Gastrocnemius medialis (tissue), 4 donors: ENCODE measurements at regions not wholly inside any gene's neighbourhood (a gene's known extent, or its start where the extent isn't known, plus 50 kb on each side); places are given as distances from the start of the nearest gene placed in this dataset.

Experiments used
- ATAC-seq, 2 donors: fragments of 150-250 bp; one replicate each; pipeline ENCODE4 v1.9.1; 2016
- DNase-seq, 2 donors: peaks; one replicate each; pipeline ENCODE4 v3.0.0-alpha.2; 2019
- H3K27ac ChIP-seq, 4 donors: fragments of 200-600 bp; sonication (generic); 1 replicate in 1 of 4; 2 replicates in 3 of 4; pipeline ENCODE4 v1.5.1; 2016 to 2018; ENCODE audit warnings: mild to moderate bottlenecking in 2 of 4, moderate library complexity in 1 of 4
- H3K27me3 ChIP-seq, 3 donors: fragments of 200-600 bp; sonication (generic) in 2 of 3; 1 replicate in 1 of 3; 2 replicates in 2 of 3; pipeline versions ENCODE4 v1.5.1 to v1.6.0; 2016 to 2019; ENCODE audit warnings: mild to moderate bottlenecking in 1 of 3, moderate library complexity in 1 of 3
- H3K36me3 ChIP-seq, 2 donors: fragments of 200-600 bp; sonication (generic) in 1 of 2; one replicate each; pipeline ENCODE4 v1.5.1; 2017 to 2018
- H3K4me1 ChIP-seq, 2 donors: fragments of 200-600 bp; sonication (generic) in 1 of 2; one replicate each; pipeline ENCODE4 v1.5.1; 2016 to 2017; ENCODE audit warnings: mild to moderate bottlenecking in 2 of 2
- H3K4me3 ChIP-seq, 4 donors: fragments of 200-600 bp; sonication (generic) in 3 of 4; 1 replicate in 1 of 4; 2 replicates in 3 of 4; pipeline ENCODE4 v1.5.1; 2016 to 2019; ENCODE audit warnings: mild to moderate bottlenecking in 2 of 4
- H3K9me3 ChIP-seq, 3 donors: fragments of 200-600 bp; sonication (generic) in 2 of 3; 1 replicate in 1 of 3; 2 replicates in 2 of 3; pipeline ENCODE4 v1.5.1; 2016 to 2019
- POLR2A ChIP-seq, 2 donors: fragments of 450-650 bp; IDR thresholded peaks; one replicate each; pipeline ENCODE4 v1.6.1; 2017; ENCODE audit warnings: antibody characterized with exemption in 2 of 2, mild to moderate bottlenecking in 2 of 2, moderate library complexity in 2 of 2
- in situ Hi-C, 4 donors: fragments of 200-750 bp; cut with MboI; loops; one replicate each; pipeline versions ENCODE4 v1.15.0 to v1.8.0; 2017; ENCODE audit warnings: low sequenced_read_pairs in 4 of 4
- intact Hi-C: fragments of 100-400 bp; cut with DNase I; formaldehyde crosslinking; loops from one replicate; pipeline ENCODE4 v1.15.1; 2023; ENCODE audit warnings: low total_unique reads
- TF ChIP-seq, protein P1 (sequence below), 5 experiments: fragments of 450-650 bp in 3 of 5; fragments of 200-600 bp in 2 of 5; sonication (generic) in 2 of 5; IDR thresholded peaks in 4 of 5; conservative IDR thresholded peaks in 1 of 5; 1 replicate in 4 of 5; 2 replicates in 1 of 5; pipeline ENCODE4 v1.5.1; 2016 to 2019; ENCODE audit warnings: antibody characterized with exemption in 5 of 5, mild to moderate bottlenecking in 3 of 5, moderate library complexity in 3 of 5

DNA sequence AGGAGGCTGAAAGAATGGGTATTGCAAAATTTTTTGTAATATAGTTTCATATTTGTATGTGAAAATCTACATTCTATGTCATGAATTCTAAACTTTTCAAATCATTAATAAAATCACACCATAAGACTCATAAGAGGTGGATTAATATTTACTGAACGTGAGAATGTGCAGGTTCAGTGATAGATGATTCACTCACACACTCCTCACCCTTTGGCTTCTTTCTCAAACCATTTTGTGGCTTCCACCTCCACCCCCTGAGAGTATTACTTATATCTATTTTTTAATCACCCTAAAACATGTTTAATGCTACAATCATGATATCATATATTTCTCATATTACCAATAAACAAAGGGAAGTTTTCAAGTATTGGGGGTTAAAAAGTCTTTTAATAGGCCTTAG is 275.5 kb downstream of the MEF2C start:
- Histone ChIP-seq H3K4me3 (no peak overlapping the region), H3K4me1 (no peaks in the 10 kb centered on the region), H3K36me3 (no peaks in the 10 kb centered on the region), H3K9me3 (no peaks in the 10 kb centered on the region), H3K27me3 (no peaks in the 10 kb centered on the region), H3K27ac (no peak overlapping the region)
- TF ChIP-seq, protein P1, sequence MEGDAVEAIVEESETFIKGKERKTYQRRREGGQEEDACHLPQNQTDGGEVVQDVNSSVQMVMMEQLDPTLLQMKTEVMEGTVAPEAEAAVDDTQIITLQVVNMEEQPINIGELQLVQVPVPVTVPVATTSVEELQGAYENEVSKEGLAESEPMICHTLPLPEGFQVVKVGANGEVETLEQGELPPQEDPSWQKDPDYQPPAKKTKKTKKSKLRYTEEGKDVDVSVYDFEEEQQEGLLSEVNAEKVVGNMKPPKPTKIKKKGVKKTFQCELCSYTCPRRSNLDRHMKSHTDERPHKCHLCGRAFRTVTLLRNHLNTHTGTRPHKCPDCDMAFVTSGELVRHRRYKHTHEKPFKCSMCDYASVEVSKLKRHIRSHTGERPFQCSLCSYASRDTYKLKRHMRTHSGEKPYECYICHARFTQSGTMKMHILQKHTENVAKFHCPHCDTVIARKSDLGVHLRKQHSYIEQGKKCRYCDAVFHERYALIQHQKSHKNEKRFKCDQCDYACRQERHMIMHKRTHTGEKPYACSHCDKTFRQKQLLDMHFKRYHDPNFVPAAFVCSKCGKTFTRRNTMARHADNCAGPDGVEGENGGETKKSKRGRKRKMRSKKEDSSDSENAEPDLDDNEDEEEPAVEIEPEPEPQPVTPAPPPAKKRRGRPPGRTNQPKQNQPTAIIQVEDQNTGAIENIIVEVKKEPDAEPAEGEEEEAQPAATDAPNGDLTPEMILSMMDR (IDR thresholded peaks at IDR 0.05 in 4 of 5, conservative IDR thresholded peaks at IDR 0.05 in 1 of 5), result no peak
- TF ChIP-seq POLR2A (IDR thresholded peaks at IDR 0.05), result no peak
- intact Hi-C loops, result no loop called here
- ATAC-seq (no peak), DNase-seq (no peak)
- in situ Hi-C loops, result no loop called here

GRCh38 chr5:88606626-88607025 is 276.4 kb downstream of the MEF2C start:
- no peak for DNase-seq
- Histone ChIP-seq H3K36me3 (no peaks in the 10 kb centered on the region), H3K27me3 (no peaks in the 10 kb centered on the region), H3K4me1 (no peaks in the 10 kb centered on the region), H3K27ac (no peak overlapping the region), H3K9me3 (no peaks in the 10 kb centered on the region), H3K4me3 (no peak overlapping the region)
- TF ChIP-seq, protein P1 (IDR thresholded peaks at IDR 0.05 in 4 of 5, conservative IDR thresholded peaks at IDR 0.05 in 1 of 5), result no peak
- TF ChIP-seq POLR2A (IDR thresholded peaks at IDR 0.05), result no peak
- in situ Hi-C loops (no loop called here), intact Hi-C loops (no loop called here)
- ATAC-seq, result no peak

DNA sequence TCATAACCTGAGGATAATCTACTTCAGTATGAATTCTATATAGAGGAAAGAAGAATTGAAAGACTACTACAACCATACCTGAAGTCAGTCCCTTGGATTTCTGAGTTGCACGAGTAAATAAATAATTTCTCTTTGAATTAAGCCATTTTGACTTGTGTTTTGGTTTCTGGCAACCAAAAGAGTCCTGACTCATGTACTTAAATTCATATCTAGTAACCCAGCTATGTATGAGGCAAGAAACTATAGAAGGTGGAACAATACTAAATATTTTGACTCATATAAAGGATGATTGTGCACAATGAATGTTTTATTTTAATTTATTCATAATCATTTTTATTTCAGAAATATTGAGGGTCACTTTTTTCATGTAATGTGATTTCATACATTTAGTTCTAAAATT is 276.8 kb downstream of the MEF2C start:
- no peaks in the 10 kb centered on the region for H3K36me3 ChIP-seq
- no peaks in the 10 kb centered on the region for H3K4me1 ChIP-seq
- intact Hi-C loops (no loop called here), in situ Hi-C loops (no loop called here)
- no peak overlapping the region for H3K4me3 ChIP-seq
- TF ChIP-seq, protein P1 (IDR thresholded peaks at IDR 0.05 in 4 of 5, conservative IDR thresholded peaks at IDR 0.05 in 1 of 5), result no peak
- DNase-seq, result no peak
- H3K9me3 ChIP-seq, result no peaks in the 10 kb centered on the region
- H3K27ac ChIP-seq, result no peak overlapping the region
- ATAC-seq, result no peak
- no peaks in the 10 kb centered on the region for H3K27me3 ChIP-seq

DNA sequence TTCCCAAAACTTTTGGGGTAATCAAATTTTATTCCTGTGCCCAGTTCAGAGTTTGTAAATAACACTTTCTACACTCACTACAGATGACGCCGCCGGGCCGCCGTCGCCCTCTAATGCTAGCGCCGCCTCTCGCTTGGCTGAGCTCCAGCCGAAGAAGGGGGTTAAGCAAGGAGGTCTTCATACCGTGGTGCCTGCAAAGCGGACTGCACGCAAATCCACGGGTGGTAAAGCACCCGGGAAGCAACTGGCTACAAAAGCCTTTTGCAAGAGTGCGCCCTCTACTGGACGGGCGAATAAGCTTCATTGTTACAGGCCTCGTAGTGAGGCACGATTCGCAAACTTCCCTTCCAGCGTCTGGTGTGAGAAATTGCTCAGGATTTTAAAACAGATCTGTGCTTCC is 280.4 kb downstream of the MEF2C start:
- Histone ChIP-seq H3K36me3 (no peaks in the 10 kb centered on the region), H3K27ac (no peak overlapping the region), H3K4me3 (no peak overlapping the region), H3K9me3 (no peaks in the 10 kb centered on the region), H3K27me3 (no peaks in the 10 kb centered on the region), H3K4me1 (no peaks in the 10 kb centered on the region)
- no peak for ATAC-seq
- intact Hi-C loops, result no loop called here
- in situ Hi-C loops, result no loop called here
- TF ChIP-seq, protein P1 (IDR thresholded peaks at IDR 0.05 in 4 of 5, conservative IDR thresholded peaks at IDR 0.05 in 1 of 5), result no peak
- no peak for TF ChIP-seq POLR2A (IDR thresholded peaks at IDR 0.05)
- no peak for DNase-seq

DNA sequence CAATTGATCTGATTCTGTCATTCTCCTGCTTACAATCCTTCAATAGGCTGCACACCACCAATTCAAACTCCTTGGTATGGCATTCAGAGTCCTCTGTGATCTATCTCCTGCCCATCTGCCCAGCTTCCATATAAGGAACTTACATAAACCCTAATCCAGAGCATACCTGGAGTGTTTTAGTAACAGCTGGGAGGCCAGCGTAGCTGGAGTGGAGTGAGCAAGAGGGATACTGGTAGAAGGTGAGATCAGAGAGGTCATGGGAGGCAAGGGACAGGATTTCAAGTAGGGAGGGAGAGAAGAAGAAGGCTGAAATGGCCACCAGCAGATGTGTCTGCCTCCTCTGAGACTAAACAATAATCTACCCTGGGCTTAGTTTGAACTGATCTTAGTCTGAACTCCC is 288.5 kb downstream of the MEF2C start:
- in situ Hi-C loops, result no loop called here
- H3K36me3 ChIP-seq, result no peaks in the 10 kb centered on the region

More for the DNA sequence above, 288.5 kb downstream of the MEF2C start:
- DNase-seq (no peak), ATAC-seq (no peak)
- no peak for TF ChIP-seq POLR2A (IDR thresholded peaks at IDR 0.05)
- TF ChIP-seq, protein P1 (IDR thresholded peaks at IDR 0.05 in 4 of 5, conservative IDR thresholded peaks at IDR 0.05 in 1 of 5), result no peak
- H3K4me3 ChIP-seq, result no peak overlapping the region
- no peaks in the 10 kb centered on the region for H3K4me1 ChIP-seq
- H3K9me3 ChIP-seq, result no peaks in the 10 kb centered on the region
- intact Hi-C loops, result no loop called here
- H3K27me3 ChIP-seq, result no peaks in the 10 kb centered on the region
- no peak overlapping the region for H3K27ac ChIP-seq
